ENCODE measurements at regions not wholly inside any gene's neighbourhood (a gene's known extent, or its start where the extent isn't known, plus 50 kb on each side); places are given as distances from the start of the nearest gene placed in this dataset.

DNA sequence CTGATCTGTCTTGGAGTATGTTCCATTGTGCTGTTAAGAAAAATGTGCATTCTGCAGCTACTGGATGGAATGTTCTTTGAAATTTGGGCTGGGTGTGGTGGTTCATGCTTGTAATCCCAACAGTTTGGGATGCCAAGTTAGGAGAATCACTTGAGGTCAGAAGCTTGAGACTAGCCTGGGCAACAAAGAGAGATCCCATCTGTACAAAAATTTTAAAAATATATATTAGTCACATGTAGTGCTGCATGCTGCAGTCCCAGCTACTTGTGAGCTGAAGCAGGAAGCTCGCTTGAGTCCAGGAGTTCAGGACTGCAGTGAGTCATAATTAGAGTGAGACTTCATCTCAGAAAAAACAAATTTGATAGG, 62.8 kb upstream of the PLSCR4 start:
- DNase-seq (no peak), ATAC-seq (peak in 3 of 8 donors; percentile 28 to 44 (median 35))
- Histone ChIP-seq H3K27ac (peak overlapping the region in 1 of 10 donors; percentile 10), H3K36me3 (no peaks in the 10 kb centered on the region), H3K9me3 (peaks cover 0 to 14% (median 3%) of the 10 kb centered on the region in 11 donors), H3K4me1 (peaks cover 0 to 19% (median 7%) of the 10 kb centered on the region in 9 donors), H3K27me3 (no peaks in the 10 kb centered on the region), H3K4me3 (no peak overlapping the region)
- TF ChIP-seq, protein P1, sequence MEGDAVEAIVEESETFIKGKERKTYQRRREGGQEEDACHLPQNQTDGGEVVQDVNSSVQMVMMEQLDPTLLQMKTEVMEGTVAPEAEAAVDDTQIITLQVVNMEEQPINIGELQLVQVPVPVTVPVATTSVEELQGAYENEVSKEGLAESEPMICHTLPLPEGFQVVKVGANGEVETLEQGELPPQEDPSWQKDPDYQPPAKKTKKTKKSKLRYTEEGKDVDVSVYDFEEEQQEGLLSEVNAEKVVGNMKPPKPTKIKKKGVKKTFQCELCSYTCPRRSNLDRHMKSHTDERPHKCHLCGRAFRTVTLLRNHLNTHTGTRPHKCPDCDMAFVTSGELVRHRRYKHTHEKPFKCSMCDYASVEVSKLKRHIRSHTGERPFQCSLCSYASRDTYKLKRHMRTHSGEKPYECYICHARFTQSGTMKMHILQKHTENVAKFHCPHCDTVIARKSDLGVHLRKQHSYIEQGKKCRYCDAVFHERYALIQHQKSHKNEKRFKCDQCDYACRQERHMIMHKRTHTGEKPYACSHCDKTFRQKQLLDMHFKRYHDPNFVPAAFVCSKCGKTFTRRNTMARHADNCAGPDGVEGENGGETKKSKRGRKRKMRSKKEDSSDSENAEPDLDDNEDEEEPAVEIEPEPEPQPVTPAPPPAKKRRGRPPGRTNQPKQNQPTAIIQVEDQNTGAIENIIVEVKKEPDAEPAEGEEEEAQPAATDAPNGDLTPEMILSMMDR (IDR thresholded peaks at IDR 0.05): no peak
- WGBS, 2 donors: 68 to 74% methylated on average over 1 of the region's 1 CpG
- intact Hi-C loops (cut with DNase I): no loop called here

DNA sequence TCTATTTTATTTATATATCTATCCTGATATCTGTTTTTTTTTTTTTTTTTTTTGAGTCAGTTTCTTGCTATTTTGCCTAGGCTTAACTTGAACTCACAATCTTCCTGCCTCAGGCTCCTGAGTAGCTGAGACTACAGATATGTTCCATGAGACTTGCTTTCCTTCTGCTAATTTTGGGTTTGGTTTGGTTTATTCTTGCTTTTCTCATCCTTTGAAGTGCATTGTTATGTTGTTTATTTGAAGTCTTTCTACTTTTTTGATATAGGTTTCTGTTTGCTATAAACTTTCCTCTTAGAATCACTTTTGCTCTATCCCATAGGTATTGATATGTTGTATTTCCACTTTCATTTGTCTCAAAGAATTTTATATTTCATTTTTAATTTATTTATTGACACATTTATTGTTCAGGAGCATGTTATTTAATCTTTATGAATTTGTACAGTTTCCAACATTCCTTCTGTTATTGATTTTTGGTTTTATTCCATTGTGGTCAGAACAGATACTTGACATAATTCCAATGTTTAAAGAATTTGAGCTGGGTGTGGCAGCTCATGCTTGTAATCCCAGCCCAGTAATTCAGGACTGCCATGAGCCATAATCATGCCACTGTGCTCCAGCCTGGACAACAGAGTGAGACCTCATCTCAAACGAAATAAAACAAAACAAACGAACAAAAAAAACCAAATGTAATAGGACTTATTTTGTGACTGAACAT, 62.3 kb upstream of the PLSCR4 start:
- TF ChIP-seq, protein P1 (IDR thresholded peaks at IDR 0.05): no peak
- WGBS, 2 donors: 78 to 79% methylated on average over 2 of the region's 2 CpGs
- Histone ChIP-seq H3K4me1 (peaks cover 0 to 24% (median 7%) of the 10 kb centered on the region in 9 donors), H3K27me3 (no peaks in the 10 kb centered on the region), H3K9me3 (peaks cover 0 to 14% (median 3%) of the 10 kb centered on the region in 11 donors), H3K4me3 (no peak overlapping the region), H3K36me3 (no peaks in the 10 kb centered on the region), H3K27ac (peak overlapping the region in 1 of 10 donors; percentile 10)
- intact Hi-C loops (cut with DNase I): no loop called here
- peak in 2 of 8 donors; percentile 13 to 19 for ATAC-seq
- DNase-seq: no peak

DNA sequence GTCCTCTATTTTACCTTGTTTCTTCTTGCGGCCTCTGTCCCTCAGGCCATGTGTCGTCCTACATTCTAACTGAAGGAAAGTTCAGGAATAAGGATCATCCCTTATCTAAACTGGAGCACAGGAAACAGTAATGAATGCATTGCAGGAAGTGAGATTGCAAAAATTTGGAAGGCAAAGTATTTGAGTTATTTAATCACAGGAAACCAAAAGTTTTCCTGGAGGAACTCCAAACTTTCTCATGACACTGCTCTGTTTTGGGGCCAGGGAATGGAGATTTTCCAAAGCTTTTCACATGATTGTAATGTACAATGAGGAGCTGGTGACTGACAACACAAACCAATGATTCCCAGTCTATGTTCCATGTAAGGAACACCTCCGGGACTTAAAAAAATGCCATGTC, 57.8 kb upstream of the PLSCR4 start:
- H3K4me3 ChIP-seq: no peak overlapping the region
- no peaks in the 10 kb centered on the region for H3K36me3 ChIP-seq
- 41 to 53% methylated on average over 3 of the region's 3 CpGs for WGBS, 2 donors
- TF ChIP-seq, protein P1 (IDR thresholded peaks at IDR 0.05): no peak
- DNase-seq (peak in 1 of 2 donors; percentile 54), ATAC-seq (peak; percentile 47 to 92 (median 88))
- H3K27me3 ChIP-seq: no peaks in the 10 kb centered on the region
- intact Hi-C loops (cut with DNase I): loop anchor here in 2 of 10 donors (1.0 to 10.0 kb wide), 2 partner anchors 30 to 54 kb away; partner anchors contain the start of gene PLSCR4 (in 1 of the 2)
- peaks cover 0 to 31% (median 10%) of the 10 kb centered on the region in 9 donors for H3K4me1 ChIP-seq
- peaks cover 0 to 21% (median 7%) of the 10 kb centered on the region in 11 donors for H3K9me3 ChIP-seq
- peak overlapping the region in 8 of 10 donors; percentile 28 to 55 (median 40) for H3K27ac ChIP-seq

DNA sequence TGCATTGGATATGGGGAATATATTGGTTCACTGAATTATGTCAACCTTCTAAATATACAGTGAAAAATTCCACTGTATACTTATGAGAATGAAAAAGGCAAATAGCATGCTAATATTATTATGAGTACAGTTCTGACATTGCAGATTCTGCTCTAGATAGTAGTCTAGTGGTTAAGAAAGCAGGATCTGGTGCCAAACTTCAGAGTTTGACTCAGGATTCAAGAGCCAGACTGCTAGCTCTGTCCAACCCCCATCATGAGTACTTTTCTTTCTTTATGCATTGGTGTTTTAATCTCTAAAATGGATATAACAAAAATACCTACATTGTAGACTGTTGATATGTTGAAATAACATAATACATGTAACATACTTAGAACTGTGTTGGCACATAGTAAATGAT, 57.3 kb upstream of the PLSCR4 start:
- TF ChIP-seq, protein P1 (IDR thresholded peaks at IDR 0.05): no peak
- peak in 7 of 8 donors; percentile 50 to 74 (median 69) for ATAC-seq
- H3K27ac ChIP-seq: peak overlapping the region in 8 of 10 donors; percentile 28 to 55 (median 40)
- no peaks in the 10 kb centered on the region for H3K27me3 ChIP-seq
- peaks cover 0 to 25% (median 7%) of the 10 kb centered on the region in 11 donors for H3K9me3 ChIP-seq
- H3K4me1 ChIP-seq: peaks cover 0 to 27% (median 10%) of the 10 kb centered on the region in 9 donors
- DNase-seq: no peak
- no peaks in the 10 kb centered on the region for H3K36me3 ChIP-seq
- no peak overlapping the region for H3K4me3 ChIP-seq
- intact Hi-C loops (cut with DNase I): loop anchor here in 2 of 10 donors (1.0 to 10.0 kb wide), 2 partner anchors 30 to 53 kb away; partner anchors contain the start of gene PLSCR4 (in 1 of the 2)
